Neuron (in vitro differentiated cells): ENCODE measurements at regions not wholly inside any gene's neighbourhood (a gene's known extent, or its start where the extent isn't known, plus 50 kb on each side); places are given as distances from the start of the nearest gene placed in this dataset.
A peak's percentile ranks its signal among the peaks of the same experiment; 100 is the strongest.

Experiments used
- H2AFZ ChIP-seq: one replicate; pipeline ENCODE4 v1.6.1; 2013; ENCODE audit warnings: low read depth, mild to moderate bottlenecking, inconsistent platforms, low read length, moderate library complexity
- H3K27me3 ChIP-seq: one replicate; pipeline ENCODE4 v1.6.1; 2013; ENCODE audit warnings: low read length; ENCODE audit not compliant: insufficient read depth
- H3K36me3 ChIP-seq: one replicate; pipeline ENCODE4 v1.6.1; 2013; ENCODE audit warnings: low read length; ENCODE audit not compliant: insufficient read depth
- H3K4me1 ChIP-seq: one replicate; pipeline ENCODE4 v1.6.1; 2013; ENCODE audit warnings: low read length; ENCODE audit not compliant: insufficient read depth
- H3K4me3 ChIP-seq: 2 replicates; pipeline ENCODE4 v1.5.1; 2013; ENCODE audit warnings: mild to moderate bottlenecking, low read length, moderate library complexity
- H3K9me3 ChIP-seq: one replicate; pipeline ENCODE4 v1.6.1; 2013; ENCODE audit warnings: low read length

DNA sequence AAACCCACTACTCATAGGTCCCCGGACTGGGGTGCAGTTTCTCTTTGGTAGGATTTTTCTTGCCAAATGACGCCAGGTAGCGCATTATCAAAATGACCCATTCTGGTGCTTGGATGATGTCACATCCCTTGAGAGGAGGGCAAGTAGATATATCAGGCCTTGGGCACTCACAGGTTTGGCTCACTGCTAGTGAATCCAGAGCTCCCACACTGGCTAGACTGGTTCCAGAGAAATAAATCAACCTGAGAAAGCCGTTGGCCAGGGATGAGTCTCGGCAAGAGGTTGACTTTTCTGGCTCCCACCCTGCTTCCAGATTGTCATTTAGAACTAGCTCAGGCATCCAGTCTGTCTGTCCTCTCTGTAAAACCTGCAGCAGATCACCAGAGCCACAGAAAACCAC lies 188.4 kb upstream of the MAF start:
- Histone ChIP-seq H3K9me3 (no peaks in the 10 kb centered on the region), H3K4me3 (no peak overlapping the region), H3K27me3 (no peaks in the 10 kb centered on the region), H3K36me3 (no peaks in the 10 kb centered on the region), H3K4me1 (no peaks in the 10 kb centered on the region), H2AFZ (no peak overlapping the region)

DNA sequence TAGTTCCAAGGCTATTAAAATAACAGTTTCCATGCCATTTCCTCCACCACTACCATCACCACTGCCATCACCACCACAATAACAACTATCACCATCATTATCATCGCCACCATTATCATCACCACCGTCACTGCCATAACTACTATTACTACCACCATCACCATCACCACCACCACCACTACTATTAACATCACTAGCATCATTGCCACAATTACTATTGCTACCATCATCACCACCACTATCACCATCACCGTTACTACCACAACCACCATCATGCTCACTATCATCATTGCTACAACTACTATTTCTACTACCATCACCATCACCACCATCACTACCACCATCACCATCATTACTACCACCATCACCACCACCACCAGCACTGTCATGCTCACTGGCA lies 185.9 kb upstream of the MAF start:
- Histone ChIP-seq H3K4me1 (no peaks in the 10 kb centered on the region), H3K27me3 (no peaks in the 10 kb centered on the region), H2AFZ (no peak overlapping the region)

DNA sequence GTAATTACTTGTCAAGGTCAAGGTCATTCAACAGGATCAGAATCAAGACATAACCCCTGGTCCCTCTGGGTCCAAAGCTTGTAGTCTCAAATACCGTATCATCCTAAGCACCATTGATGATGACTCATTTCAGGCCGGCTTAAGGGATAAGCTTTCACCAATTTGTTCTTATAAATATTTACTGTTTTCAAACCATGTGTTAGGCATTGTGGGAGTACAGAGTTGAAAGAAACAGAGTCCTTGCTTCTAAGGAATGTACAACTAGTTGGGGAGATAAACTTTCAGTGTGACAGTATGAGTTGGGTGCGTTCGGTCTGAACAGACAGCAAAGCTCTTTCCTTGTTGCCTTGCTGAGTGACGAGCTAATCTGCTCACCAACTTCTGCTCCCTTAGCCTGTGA lies 183.5 kb upstream of the MAF start:
- H3K4me1 ChIP-seq, result no peaks in the 10 kb centered on the region
- H3K27me3 ChIP-seq, result no peaks in the 10 kb centered on the region
- H2AFZ ChIP-seq, result no peak overlapping the region
- H3K4me3 ChIP-seq, result no peak overlapping the region
- no peaks in the 10 kb centered on the region for H3K36me3 ChIP-seq
- H3K9me3 ChIP-seq, result no peaks in the 10 kb centered on the region

More for the DNA sequence above, 185.9 kb upstream of the MAF start:
- Histone ChIP-seq H3K4me3 (no peak overlapping the region), H3K36me3 (no peaks in the 10 kb centered on the region), H3K9me3 (no peaks in the 10 kb centered on the region)

DNA sequence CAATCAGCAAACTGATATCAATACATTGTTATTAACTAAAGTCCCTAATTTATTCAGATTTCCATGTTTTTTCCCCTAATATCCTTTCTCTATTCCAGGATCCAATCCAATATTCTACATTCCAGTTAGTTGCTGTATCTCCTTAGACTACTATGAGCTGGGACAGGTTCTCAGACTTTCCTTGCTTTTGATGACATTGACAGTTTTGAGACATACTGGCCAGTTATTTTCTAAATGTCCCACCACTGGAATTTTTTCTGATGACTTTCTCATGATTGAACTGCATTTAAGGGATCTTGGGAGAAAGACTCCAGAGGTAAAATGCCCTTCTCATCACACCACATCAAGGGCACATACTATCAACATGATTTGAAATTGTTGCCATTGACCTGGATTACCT lies 177.1 kb upstream of the MAF start:
- Histone ChIP-seq H3K4me1 (peaks cover 4% of the 10 kb centered on the region), H3K27me3 (no peaks in the 10 kb centered on the region)

DNA sequence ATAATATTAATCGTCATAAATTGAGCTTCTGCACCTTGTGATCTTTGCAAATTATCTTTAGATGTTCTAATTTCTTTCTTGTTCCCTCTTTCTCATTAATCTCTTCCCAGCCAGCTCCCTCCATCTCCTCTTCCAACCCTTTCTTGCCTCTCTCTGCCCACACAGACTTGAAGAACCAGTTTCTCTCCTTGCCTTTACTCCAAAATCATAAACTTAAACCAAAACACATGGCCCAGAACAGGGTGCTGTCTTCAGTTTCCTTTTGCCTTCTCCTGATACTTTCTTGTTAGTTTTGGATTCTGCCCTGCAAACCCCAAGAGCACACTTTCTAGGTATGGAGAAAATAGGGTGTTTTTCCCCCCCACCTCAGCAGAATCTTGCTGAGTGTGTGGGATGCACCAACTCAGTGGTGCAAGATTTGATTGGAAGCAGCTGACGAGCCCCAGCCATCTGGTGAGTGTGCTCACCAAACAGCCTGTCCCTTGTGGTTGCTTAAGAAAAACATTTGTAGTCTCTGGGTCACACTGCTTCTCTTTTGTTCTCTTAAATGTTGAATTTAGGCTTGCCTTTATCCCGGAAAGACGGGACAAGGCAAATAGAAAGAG lies 175.8 kb upstream of the MAF start:
- Histone ChIP-seq H3K4me3 (no peak overlapping the region), H3K36me3 (no peaks in the 10 kb centered on the region), H3K4me1 (peaks cover 4% of the 10 kb centered on the region), H3K9me3 (no peaks in the 10 kb centered on the region), H3K27me3 (no peaks in the 10 kb centered on the region), H2AFZ (no peak overlapping the region)

More for the DNA sequence above, 177.1 kb upstream of the MAF start:
- H2AFZ ChIP-seq, result no peak overlapping the region
- H3K36me3 ChIP-seq, result no peaks in the 10 kb centered on the region
- no peak overlapping the region for H3K4me3 ChIP-seq
- no peaks in the 10 kb centered on the region for H3K9me3 ChIP-seq

DNA sequence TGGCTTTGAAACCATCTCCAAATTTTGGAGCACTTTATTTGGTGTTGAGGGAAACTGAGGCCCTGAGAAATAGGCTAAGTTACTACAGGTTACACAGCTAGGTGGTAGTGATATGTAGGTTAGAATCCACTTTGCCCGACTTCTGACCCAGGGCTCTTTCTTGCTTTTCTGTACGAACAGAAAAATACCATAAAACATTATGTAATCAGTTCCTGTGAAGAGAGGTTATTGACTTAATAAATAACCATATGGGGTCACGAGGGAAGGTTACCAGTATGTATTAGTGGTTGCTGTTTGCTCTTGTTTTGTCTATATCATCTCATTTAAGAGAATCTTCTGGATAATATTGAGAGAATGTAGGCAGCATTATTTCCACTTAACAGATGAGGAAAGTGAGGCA lies 172.2 kb upstream of the MAF start:
- no peak overlapping the region for H3K4me3 ChIP-seq
- H3K4me1 ChIP-seq, result peaks cover 28% of the 10 kb centered on the region
- no peaks in the 10 kb centered on the region for H3K36me3 ChIP-seq
- H3K9me3 ChIP-seq, result no peaks in the 10 kb centered on the region
- no peaks in the 10 kb centered on the region for H3K27me3 ChIP-seq
- no peak overlapping the region for H2AFZ ChIP-seq

DNA sequence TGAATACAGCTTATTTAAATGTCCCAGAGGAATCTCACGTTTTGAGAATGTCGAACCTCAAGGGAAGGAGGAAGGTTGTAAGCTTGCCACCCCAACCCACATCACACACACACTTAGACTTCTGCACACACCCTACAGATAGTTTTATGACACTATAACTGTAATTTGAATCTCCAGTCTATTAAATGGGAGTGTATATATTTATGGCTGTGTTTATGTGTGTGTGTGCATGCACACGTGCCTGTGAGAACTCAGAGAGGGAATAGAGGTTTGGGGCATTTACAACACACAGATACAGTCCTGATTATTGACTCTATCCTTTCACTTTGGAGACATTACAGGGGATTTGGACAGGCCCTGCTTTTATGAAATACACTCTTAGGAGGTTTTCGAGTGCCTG lies 171.5 kb upstream of the MAF start:
- no peak overlapping the region for H3K4me3 ChIP-seq
- no peaks in the 10 kb centered on the region for H3K9me3 ChIP-seq
- H3K27me3 ChIP-seq, result no peaks in the 10 kb centered on the region
- no peak overlapping the region for H2AFZ ChIP-seq
- H3K36me3 ChIP-seq, result no peaks in the 10 kb centered on the region
- peaks cover 28% of the 10 kb centered on the region for H3K4me1 ChIP-seq

DNA sequence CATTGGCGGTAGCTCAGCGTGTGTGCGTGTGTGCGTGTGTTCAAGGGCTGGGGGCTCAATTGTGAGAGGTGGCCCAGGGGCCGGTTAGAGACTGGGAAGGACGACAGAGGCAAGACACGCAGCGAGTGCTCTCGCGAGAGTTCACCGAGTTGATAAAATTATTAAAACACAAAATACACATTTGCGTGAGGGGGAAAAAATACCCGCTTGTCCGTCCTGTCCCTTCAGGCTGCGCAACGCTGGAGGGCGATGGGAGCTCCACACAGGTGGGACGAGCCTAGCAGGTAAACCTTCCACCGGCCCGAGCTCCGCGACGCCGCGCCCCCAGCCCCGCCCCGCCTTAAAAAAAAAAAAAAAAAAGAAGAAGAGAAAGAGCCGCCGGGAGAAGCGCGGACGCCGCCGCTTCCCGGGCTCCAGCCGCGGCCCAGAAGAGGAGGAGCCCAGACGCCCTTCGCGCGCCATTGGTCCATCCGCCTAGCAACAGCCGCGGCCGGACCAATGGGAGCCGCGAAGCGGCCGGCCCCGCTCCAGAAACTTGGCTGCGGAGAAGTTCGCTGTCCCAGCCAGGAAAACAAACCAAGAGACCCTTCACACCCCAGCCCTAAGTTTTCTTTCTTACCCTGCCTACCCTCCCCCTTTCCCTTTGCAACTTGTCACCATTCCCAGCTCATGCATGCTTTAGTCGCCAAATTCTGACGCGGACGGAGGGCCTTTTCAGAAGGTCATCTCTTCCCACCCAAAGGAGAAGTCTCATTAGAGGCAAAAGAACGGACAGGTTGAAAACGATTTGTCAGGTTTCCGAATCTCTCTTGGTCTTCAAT lies 169.9 kb upstream of the MAF start:
- peak overlapping the region; percentile 59 for H3K4me3 ChIP-seq
- no peaks in the 10 kb centered on the region for H3K36me3 ChIP-seq
- no peaks in the 10 kb centered on the region for H3K9me3 ChIP-seq
- H2AFZ ChIP-seq, result peak overlapping the region; percentile 75
- peaks cover 24% of the 10 kb centered on the region for H3K4me1 ChIP-seq
- no peaks in the 10 kb centered on the region for H3K27me3 ChIP-seq

DNA sequence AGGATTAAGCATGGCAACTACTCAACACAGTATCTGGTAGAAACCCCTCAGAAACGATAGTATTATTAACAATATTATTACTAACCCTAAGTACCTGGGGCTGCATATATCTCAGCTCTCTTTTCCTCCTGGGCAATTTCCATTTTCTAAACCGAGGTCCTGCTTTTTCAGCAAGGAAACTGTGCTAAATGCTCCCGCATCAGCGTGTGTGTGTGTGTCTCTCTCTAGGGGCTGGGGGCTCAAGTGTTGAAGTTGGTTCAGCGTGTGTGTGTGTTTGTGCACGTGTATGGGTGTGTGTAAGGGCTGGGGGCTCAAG lies 169.3 kb upstream of the MAF start:
- peaks cover 24% of the 10 kb centered on the region for H3K4me1 ChIP-seq
- H3K36me3 ChIP-seq, result no peaks in the 10 kb centered on the region
- peak overlapping the region; percentile 59 for H3K4me3 ChIP-seq
- H2AFZ ChIP-seq, result peak overlapping the region; percentile 69
- H3K27me3 ChIP-seq, result no peaks in the 10 kb centered on the region
- no peaks in the 10 kb centered on the region for H3K9me3 ChIP-seq

DNA sequence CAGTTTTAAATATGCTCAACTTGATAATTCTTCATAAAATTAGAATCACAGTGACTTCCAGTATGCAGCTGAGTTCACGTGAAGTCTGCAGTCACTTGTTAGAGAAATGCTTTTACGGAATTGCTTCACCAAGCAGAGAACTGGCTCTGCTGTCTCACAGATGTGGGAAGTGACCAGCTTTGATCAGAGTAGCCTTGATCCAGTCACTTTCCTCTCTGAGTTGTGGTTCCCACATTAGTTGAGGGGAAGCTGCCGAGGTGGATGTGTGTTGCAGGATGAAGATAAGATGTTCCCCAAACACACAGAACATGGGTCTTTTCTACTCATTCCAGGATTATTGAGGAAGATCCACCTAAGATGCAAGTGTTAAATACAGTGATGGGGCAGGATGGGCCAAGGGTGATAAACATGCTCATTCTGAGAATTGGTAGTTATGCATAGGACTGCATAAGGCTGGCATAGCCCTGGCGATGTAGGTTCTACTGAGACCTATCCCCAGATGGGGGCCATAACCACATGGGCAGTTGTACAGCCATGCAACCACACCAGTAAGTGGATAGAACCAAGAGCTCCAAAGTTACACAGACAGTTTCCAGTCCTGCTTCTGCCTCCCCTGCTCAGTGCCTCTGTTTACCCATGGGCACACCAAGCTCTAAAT lies 168.9 kb upstream of the MAF start:
- Histone ChIP-seq H3K4me3 (no peak overlapping the region), H3K36me3 (no peaks in the 10 kb centered on the region), H2AFZ (no peak overlapping the region), H3K27me3 (no peaks in the 10 kb centered on the region), H3K4me1 (peaks cover 24% of the 10 kb centered on the region), H3K9me3 (no peaks in the 10 kb centered on the region)

DNA sequence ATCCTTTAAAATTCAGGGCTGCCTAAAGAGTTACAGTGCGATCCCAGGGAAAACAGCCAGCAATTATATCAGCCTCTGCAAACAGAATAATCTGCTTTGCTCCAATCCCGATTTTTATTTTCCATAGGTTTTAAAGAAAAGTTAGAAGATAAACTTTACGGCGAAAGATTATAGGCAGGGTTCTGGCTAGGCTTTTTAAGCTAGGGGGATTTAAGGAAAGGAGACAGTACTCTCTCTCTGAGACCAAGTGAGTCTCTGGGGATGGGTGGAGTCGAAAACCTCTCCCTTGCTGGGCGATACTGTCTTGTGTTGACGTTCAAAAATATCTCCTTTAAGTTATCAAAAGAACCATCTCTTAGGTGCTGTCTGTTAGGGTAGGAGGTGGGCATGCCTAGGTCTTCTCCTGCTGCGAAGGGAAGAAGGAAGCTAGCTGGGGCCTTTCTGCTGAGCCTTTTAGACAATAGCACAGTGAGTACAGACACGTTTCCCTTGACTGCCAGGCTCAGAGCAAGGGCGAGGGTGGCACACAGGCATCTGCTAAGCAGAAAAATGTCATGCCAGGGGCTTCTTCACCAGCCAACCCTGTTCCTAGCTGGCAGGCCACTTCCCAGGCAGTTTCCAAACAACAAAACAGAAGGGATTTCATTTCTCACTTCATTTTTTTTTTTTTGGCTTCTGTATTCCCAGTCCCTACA lies 167.9 kb upstream of the MAF start:
- no peaks in the 10 kb centered on the region for H3K9me3 ChIP-seq
- no peaks in the 10 kb centered on the region for H3K27me3 ChIP-seq
- no peak overlapping the region for H3K4me3 ChIP-seq
- H3K36me3 ChIP-seq, result no peaks in the 10 kb centered on the region
- peaks cover 24% of the 10 kb centered on the region for H3K4me1 ChIP-seq
- H2AFZ ChIP-seq, result no peak overlapping the region

DNA sequence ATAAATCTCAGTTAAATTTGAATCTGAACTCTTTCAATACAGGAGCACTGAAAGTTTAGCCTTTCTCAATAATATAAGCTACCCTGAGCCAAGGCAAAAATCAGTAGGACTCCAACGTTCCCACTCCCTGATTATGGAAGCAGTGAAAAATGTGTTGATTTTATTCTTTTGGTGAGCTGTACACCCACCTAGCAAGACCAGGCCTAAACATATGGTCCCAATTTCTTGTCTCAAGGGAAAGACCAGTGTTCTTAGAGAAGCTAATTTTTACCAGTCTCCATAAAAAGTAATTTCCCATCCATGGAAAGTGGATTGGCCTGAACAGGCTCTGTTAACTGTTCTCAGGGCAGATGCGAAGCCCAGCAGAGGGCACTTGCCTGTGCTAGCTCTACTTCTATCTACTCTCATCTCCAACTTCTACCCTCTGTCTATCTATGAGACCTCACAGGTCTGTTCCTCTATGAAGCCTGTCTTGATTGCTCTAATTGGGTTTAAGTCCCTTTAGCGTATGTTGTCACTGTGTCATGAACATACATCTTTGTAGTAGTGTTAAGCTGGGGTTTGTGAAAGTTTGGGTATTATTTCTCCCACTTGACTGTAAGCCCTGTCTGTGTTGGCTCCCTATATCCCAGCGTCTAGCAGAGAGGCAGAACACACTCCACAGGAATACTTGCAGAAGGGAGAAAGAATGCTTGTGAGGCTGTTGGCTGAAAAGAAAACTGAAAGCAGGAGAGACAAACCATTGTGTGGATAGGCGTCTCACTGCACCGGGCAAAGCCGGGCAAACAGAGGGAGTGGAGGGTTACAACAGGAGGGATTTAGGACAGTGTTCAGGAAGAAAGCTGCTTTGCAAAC lies 167.1 kb upstream of the MAF start:
- H3K9me3 ChIP-seq, result no peaks in the 10 kb centered on the region
- no peaks in the 10 kb centered on the region for H3K36me3 ChIP-seq
- H3K4me1 ChIP-seq, result peaks cover 24% of the 10 kb centered on the region
- H2AFZ ChIP-seq, result no peak overlapping the region
- H3K4me3 ChIP-seq, result no peak overlapping the region
- no peaks in the 10 kb centered on the region for H3K27me3 ChIP-seq
